CD8-positive, alpha-beta memory T cell (primary cell): ENCODE measurements at regions not wholly inside any gene's neighbourhood (a gene's known extent, or its start where the extent isn't known, plus 50 kb on each side); places are given as distances from the start of the nearest gene placed in this dataset.

ENCODE experiments used
- CTCF ChIA-PET: fragments of 350-600 bp; sonication (Branson Sonifier 250); formaldehyde crosslinking; loops from one replicate; lab custom pipeline; 2021; ENCODE audit warnings: antibody characterized with exemption; lab: Charles Lee
- POLR2A ChIA-PET: fragments of 350-600 bp; sonication (Branson Sonifier 250); formaldehyde crosslinking; loops from one replicate; lab custom pipeline; 2021; ENCODE audit warnings: antibody characterized with exemption; lab: Charles Lee
- DNase-seq, 5 donors: peaks; one replicate each; pipeline versions ENCODE4 v3.0.0 to v3.0.0-alpha.2; 2020 to 2022; ENCODE audit warnings: mixed read lengths in 1 of 5
- H3K27ac ChIP-seq: one replicate; pipeline ENCODE4 v1.7.0; 2013; ENCODE audit warnings: low read depth, mild to moderate bottlenecking, low read length, moderate library complexity
- H3K27me3 ChIP-seq: 2 replicates; pipeline ENCODE4 v1.7.0; 2013; ENCODE audit warnings: low read length, mild to moderate bottlenecking; ENCODE audit not compliant: insufficient read depth, poor library complexity, severe bottlenecking
- H3K36me3 ChIP-seq: 2 replicates; pipeline ENCODE4 v1.7.0; 2013; ENCODE audit warnings: mild to moderate bottlenecking, low read length, moderate library complexity; ENCODE audit not compliant: insufficient read depth
- H3K4me1 ChIP-seq: 2 replicates; pipeline ENCODE4 v1.7.0; 2013; ENCODE audit warnings: mild to moderate bottlenecking, low read length, moderate library complexity; ENCODE audit not compliant: insufficient read depth
- H3K4me3 ChIP-seq: 2 replicates; pipeline ENCODE4 v1.7.0; 2013; ENCODE audit warnings: mild to moderate bottlenecking, low read length
- H3K9me3 ChIP-seq: 2 replicates; pipeline ENCODE4 v1.7.0; 2013; ENCODE audit warnings: mild to moderate bottlenecking, low read length
- H3K27ac Mint-ChIP-seq, 8 donors: one replicate each; pipeline ENCODE4 v1.8.0; 2020 to 2021; ENCODE audit warnings: mixed read lengths in 8 of 8, mild to moderate bottlenecking in 6 of 8, inconsistent platforms in 3 of 8, moderate library complexity in 3 of 8
- H3K27me3 Mint-ChIP-seq, 2 donors: one replicate each; pipeline ENCODE4 v1.8.0; 2020 to 2021; ENCODE audit warnings: mixed read lengths in 2 of 2, mild to moderate bottlenecking in 1 of 2, moderate library complexity in 1 of 2
- H3K36me3 Mint-ChIP-seq, 3 donors: one replicate each; pipeline ENCODE4 v1.8.0; 2020 to 2021; ENCODE audit warnings: mixed read lengths in 3 of 3, inconsistent platforms in 1 of 3, mild to moderate bottlenecking in 1 of 3
- H3K4me1 Mint-ChIP-seq, 3 donors: one replicate each; pipeline ENCODE4 v1.8.0; 2020 to 2021; ENCODE audit warnings: mixed read lengths in 3 of 3, inconsistent platforms in 1 of 3, mild to moderate bottlenecking in 1 of 3
- H3K4me3 Mint-ChIP-seq, 7 donors: one replicate each; pipeline ENCODE4 v1.8.0; 2020 to 2021; ENCODE audit warnings: mixed read lengths in 7 of 7, mild to moderate bottlenecking in 6 of 7, moderate library complexity in 4 of 7, inconsistent platforms in 2 of 7
- H3K9me3 Mint-ChIP-seq, 5 donors: one replicate each; pipeline ENCODE4 v1.8.0; 2020 to 2022; ENCODE audit warnings: mixed read lengths in 5 of 5, mild to moderate bottlenecking in 3 of 5, moderate library complexity in 2 of 5, inconsistent platforms in 1 of 5

- Mint-ChIP-seq H3K9me3 (peaks cover 0 to 2% (median 0%) of the 10 kb centered on the region in 5 donors), H3K36me3 (no peaks in the 10 kb centered on the region), H3K4me1 (no peaks in the 10 kb centered on the region), H3K4me3 (no peak overlapping the region), H3K27me3 (no peaks in the 10 kb centered on the region), H3K27ac (no peak overlapping the region)
- H3K4me3 ChIP-seq, result no peak overlapping the region
- CTCF ChIA-PET, result no interaction called here
- no peaks in the 10 kb centered on the region for H3K36me3 ChIP-seq
- POLR2A ChIA-PET, result no interaction called here
- no peaks in the 10 kb centered on the region for H3K9me3 ChIP-seq
- H3K27ac ChIP-seq, result no peak overlapping the region
- no peaks in the 10 kb centered on the region for H3K27me3 ChIP-seq
- no peak for DNase-seq
- H3K4me1 ChIP-seq, result no peaks in the 10 kb centered on the region
Measured at GRCh38 chr3:168489301-168489700, 393.6 kb upstream of the GOLIM4 start.

- no peaks in the 10 kb centered on the region for H3K27me3 ChIP-seq
- H3K27ac ChIP-seq, result no peak overlapping the region
- no peaks in the 10 kb centered on the region for H3K4me1 Mint-ChIP-seq
- ChIA-PET POLR2A (no interaction called here), CTCF (no interaction called here)
- H3K4me1 ChIP-seq, result no peaks in the 10 kb centered on the region
- H3K9me3 ChIP-seq, result no peaks in the 10 kb centered on the region
- H3K27ac Mint-ChIP-seq, result no peak overlapping the region
- H3K9me3 Mint-ChIP-seq, result peaks cover 0 to 14% (median 3%) of the 10 kb centered on the region in 5 donors
- no peak overlapping the region for H3K4me3 ChIP-seq
- H3K4me3 Mint-ChIP-seq, result no peak overlapping the region
- no peaks in the 10 kb centered on the region for H3K36me3 Mint-ChIP-seq
- H3K27me3 Mint-ChIP-seq, result no peaks in the 10 kb centered on the region
- DNase-seq, result no peak
- H3K36me3 ChIP-seq, result no peaks in the 10 kb centered on the region
Measured at GRCh38 chr3:168485936-168486335, 390.2 kb upstream of the GOLIM4 start.

GRCh38 chr3:168476360-168476980, 380.7 kb upstream of the GOLIM4 start:
- DNase-seq, result no peak
- no peaks in the 10 kb centered on the region for H3K4me1 Mint-ChIP-seq
- H3K36me3 Mint-ChIP-seq, result no peaks in the 10 kb centered on the region
- H3K9me3 Mint-ChIP-seq, result peaks cover 0 to 2% (median 0%) of the 10 kb centered on the region in 5 donors
- no peaks in the 10 kb centered on the region for H3K9me3 ChIP-seq
- no peak overlapping the region for H3K27ac ChIP-seq
- no peaks in the 10 kb centered on the region for H3K36me3 ChIP-seq
- H3K4me1 ChIP-seq, result no peaks in the 10 kb centered on the region
- POLR2A ChIA-PET, result no interaction called here
- CTCF ChIA-PET, result no interaction called here
- no peak overlapping the region for H3K4me3 ChIP-seq
- no peak overlapping the region for H3K27ac Mint-ChIP-seq
- no peaks in the 10 kb centered on the region for H3K27me3 ChIP-seq
- no peak overlapping the region for H3K4me3 Mint-ChIP-seq
- no peaks in the 10 kb centered on the region for H3K27me3 Mint-ChIP-seq

GRCh38 chr3:168475704-168476103, 380.0 kb upstream of the GOLIM4 start:
- CTCF ChIA-PET, result no interaction called here
- Histone ChIP-seq H3K36me3 (no peaks in the 10 kb centered on the region), H3K9me3 (no peaks in the 10 kb centered on the region), H3K4me1 (no peaks in the 10 kb centered on the region), H3K27ac (no peak overlapping the region), H3K4me3 (no peak overlapping the region), H3K27me3 (no peaks in the 10 kb centered on the region)
- H3K27ac Mint-ChIP-seq, result no peak overlapping the region
- no peaks in the 10 kb centered on the region for H3K27me3 Mint-ChIP-seq
- POLR2A ChIA-PET, result no interaction called here
- H3K4me3 Mint-ChIP-seq, result no peak overlapping the region
- no peak for DNase-seq
- H3K36me3 Mint-ChIP-seq, result no peaks in the 10 kb centered on the region
- H3K4me1 Mint-ChIP-seq, result no peaks in the 10 kb centered on the region
- no peaks in the 10 kb centered on the region for H3K9me3 Mint-ChIP-seq

- Histone ChIP-seq H3K36me3 (no peaks in the 10 kb centered on the region), H3K27me3 (no peaks in the 10 kb centered on the region), H3K4me1 (no peaks in the 10 kb centered on the region), H3K4me3 (no peak overlapping the region), H3K9me3 (no peaks in the 10 kb centered on the region), H3K27ac (no peak overlapping the region)
- no peaks in the 10 kb centered on the region for H3K36me3 Mint-ChIP-seq
- ChIA-PET POLR2A (no interaction called here), CTCF (no interaction called here)
- no peak for DNase-seq
- H3K27ac Mint-ChIP-seq, result no peak overlapping the region
- H3K4me1 Mint-ChIP-seq, result no peaks in the 10 kb centered on the region
- H3K4me3 Mint-ChIP-seq, result no peak overlapping the region
- no peaks in the 10 kb centered on the region for H3K9me3 Mint-ChIP-seq
- no peaks in the 10 kb centered on the region for H3K27me3 Mint-ChIP-seq
Measured at GRCh38 chr3:168473334-168473890, 377.7 kb upstream of the GOLIM4 start.

GRCh38 chr3:168472783-168473182, 377.1 kb upstream of the GOLIM4 start:
- Mint-ChIP-seq H3K4me1 (no peaks in the 10 kb centered on the region), H3K4me3 (no peak overlapping the region), H3K36me3 (no peaks in the 10 kb centered on the region), H3K27me3 (no peaks in the 10 kb centered on the region), H3K27ac (no peak overlapping the region), H3K9me3 (peaks cover 0 to 2% (median 0%) of the 10 kb centered on the region in 5 donors)
- ChIA-PET CTCF (no interaction called here), POLR2A (no interaction called here)
- Histone ChIP-seq H3K27me3 (no peaks in the 10 kb centered on the region), H3K4me1 (no peaks in the 10 kb centered on the region), H3K36me3 (no peaks in the 10 kb centered on the region), H3K27ac (no peak overlapping the region), H3K9me3 (no peaks in the 10 kb centered on the region), H3K4me3 (no peak overlapping the region)
- DNase-seq, result no peak

- H3K27me3 Mint-ChIP-seq, result no peaks in the 10 kb centered on the region
- no peak overlapping the region for H3K4me3 ChIP-seq
- H3K36me3 Mint-ChIP-seq, result no peaks in the 10 kb centered on the region
- peaks cover 0 to 2% (median 0%) of the 10 kb centered on the region in 5 donors for H3K9me3 Mint-ChIP-seq
- POLR2A ChIA-PET, result no interaction called here
- no peaks in the 10 kb centered on the region for H3K4me1 Mint-ChIP-seq
- CTCF ChIA-PET, result no interaction called here
- DNase-seq, result no peak
- H3K4me3 Mint-ChIP-seq, result no peak overlapping the region
- H3K36me3 ChIP-seq, result no peaks in the 10 kb centered on the region
- no peaks in the 10 kb centered on the region for H3K9me3 ChIP-seq
- no peaks in the 10 kb centered on the region for H3K27me3 ChIP-seq
- no peak overlapping the region for H3K27ac ChIP-seq
- no peaks in the 10 kb centered on the region for H3K4me1 ChIP-seq
- no peak overlapping the region for H3K27ac Mint-ChIP-seq
Measured at GRCh38 chr3:168470380-168470779, 374.7 kb upstream of the GOLIM4 start.

- no peak overlapping the region for H3K4me3 Mint-ChIP-seq
- H3K36me3 ChIP-seq, result no peaks in the 10 kb centered on the region
- H3K9me3 ChIP-seq, result no peaks in the 10 kb centered on the region
- H3K4me1 Mint-ChIP-seq, result no peaks in the 10 kb centered on the region
- no peaks in the 10 kb centered on the region for H3K27me3 Mint-ChIP-seq
- H3K27ac ChIP-seq, result no peak overlapping the region
- no peak for DNase-seq
- ChIA-PET POLR2A (no interaction called here), CTCF (no interaction called here)
- H3K27ac Mint-ChIP-seq, result no peak overlapping the region
- no peaks in the 10 kb centered on the region for H3K36me3 Mint-ChIP-seq
- H3K27me3 ChIP-seq, result no peaks in the 10 kb centered on the region
- H3K4me1 ChIP-seq, result no peaks in the 10 kb centered on the region
- peaks cover 0 to 2% (median under 1%) of the 10 kb centered on the region in 5 donors for H3K9me3 Mint-ChIP-seq
- H3K4me3 ChIP-seq, result no peak overlapping the region
Measured at GRCh38 chr3:168469436-168469835, 373.7 kb upstream of the GOLIM4 start.
